H9 (cell line): ENCODE measurements at regions not wholly inside any gene's neighbourhood (a gene's known extent, or its start where the extent isn't known, plus 50 kb on each side); places are given as distances from the start of the nearest gene placed in this dataset.

ENCODE experiments used
- DNase-seq: peaks from one replicate; pipeline ENCODE4 v3.0.0-alpha.2; 2017
- H2AFZ ChIP-seq: one replicate; pipeline ENCODE4 v1.6.1; 2013; ENCODE audit warnings: mild to moderate bottlenecking, low read length, control low read depth, moderate library complexity
- H2AK5ac ChIP-seq: 2 replicates; pipeline ENCODE4 v1.6.1; 2013; ENCODE audit warnings: low read length, control low read depth, mixed read lengths; ENCODE audit not compliant: insufficient read length
- H2BK120ac ChIP-seq: one replicate; pipeline ENCODE4 v1.6.1; 2013; ENCODE audit warnings: low read depth, mild to moderate bottlenecking, low read length, control low read depth, inconsistent platforms; ENCODE audit not compliant: poor library complexity, severe bottlenecking
- H2BK12ac ChIP-seq: 2 replicates; pipeline ENCODE4 v1.6.1; 2013; ENCODE audit warnings: low read length, control low read depth, mixed read lengths, low read depth; ENCODE audit not compliant: insufficient read length
- H2BK15ac ChIP-seq: 2 replicates; pipeline ENCODE4 v1.6.1; 2013; ENCODE audit warnings: low read depth, low read length, control low read depth
- H2BK20ac ChIP-seq: one replicate; pipeline ENCODE4 v1.6.1; 2013; ENCODE audit warnings: low read depth, mild to moderate bottlenecking, low read length, control low read depth, inconsistent platforms; ENCODE audit not compliant: poor library complexity, severe bottlenecking
- H2BK5ac ChIP-seq: 2 replicates; pipeline ENCODE4 v1.6.1; 2013; ENCODE audit warnings: low read length, control low read depth, mixed read lengths; ENCODE audit not compliant: insufficient read length
- H3K14ac ChIP-seq: 2 replicates; pipeline ENCODE4 v1.6.1; 2013; ENCODE audit warnings: low read length, control low read depth; ENCODE audit not compliant: insufficient read depth
- H3K18ac ChIP-seq: 2 replicates; pipeline ENCODE4 v1.6.1; 2013; ENCODE audit warnings: low read depth, mild to moderate bottlenecking, mixed read lengths, low read length, control low read depth; ENCODE audit not compliant: insufficient read length
- H3K23ac ChIP-seq: 2 replicates; pipeline ENCODE4 v1.6.1; 2013; ENCODE audit warnings: low read length, control low read depth, mixed read lengths, low read depth; ENCODE audit not compliant: insufficient read length
- H3K23me2 ChIP-seq: 2 replicates; pipeline ENCODE4 v1.6.1; 2013; ENCODE audit warnings: low read depth, mild to moderate bottlenecking, mixed read lengths, low read length, control low read depth; ENCODE audit not compliant: insufficient read length, poor library complexity, severe bottlenecking
- H3K27ac ChIP-seq: 2 replicates; pipeline ENCODE4 v1.5.1; 2013; ENCODE audit warnings: low read length, control low read depth, mixed read lengths, low read depth; ENCODE audit not compliant: insufficient read length
- H3K27me3 ChIP-seq: 2 replicates; pipeline ENCODE4 v1.6.1; 2013; ENCODE audit warnings: low read length, control low read depth, inconsistent platforms; ENCODE audit not compliant: insufficient read depth
- H3K4ac ChIP-seq: 2 replicates; pipeline ENCODE4 v1.6.1; 2013; ENCODE audit warnings: low read depth, mild to moderate bottlenecking, control low read depth, inconsistent platforms, low read length, moderate library complexity
- H3K4me1 ChIP-seq: 2 replicates; pipeline ENCODE4 v1.6.1; 2013; ENCODE audit warnings: low read length, control low read depth, inconsistent platforms; ENCODE audit not compliant: insufficient read depth
- H3K4me2 ChIP-seq: 2 replicates; pipeline ENCODE4 v1.6.1; 2013; ENCODE audit warnings: low read length, control low read depth, mixed read lengths; ENCODE audit not compliant: insufficient read length, insufficient read depth
- H3K56ac ChIP-seq: 2 replicates; pipeline ENCODE4 v1.6.1; 2013; ENCODE audit warnings: low read depth, mild to moderate bottlenecking, mixed read lengths, low read length, control low read depth; ENCODE audit not compliant: insufficient read length
- H3K79me1 ChIP-seq: 2 replicates; pipeline ENCODE4 v1.6.1; 2013; ENCODE audit warnings: low read depth, mild to moderate bottlenecking, moderate library complexity, low read length, control low read depth, inconsistent platforms; ENCODE audit not compliant: insufficient read depth, poor library complexity, severe bottlenecking
- H3K79me2 ChIP-seq: 2 replicates; pipeline ENCODE4 v1.6.1; 2013; ENCODE audit warnings: low read length, control low read depth, inconsistent platforms; ENCODE audit not compliant: insufficient read depth
- H3K9ac ChIP-seq: 2 replicates; pipeline ENCODE4 v1.6.1; 2013; ENCODE audit warnings: low read length, control low read depth, mixed read lengths; ENCODE audit not compliant: insufficient read length; ENCODE audit errors: extremely low read depth
- H3K9me3 ChIP-seq: one replicate; pipeline ENCODE4 v1.6.1; 2013; ENCODE audit warnings: low read depth, low read length, inconsistent platforms; ENCODE audit not compliant: control insufficient read depth
- H3T11ph ChIP-seq: one replicate; pipeline ENCODE4 v1.6.1; 2013; ENCODE audit warnings: mild to moderate bottlenecking, low read length, control low read depth, inconsistent platforms
- H4K20me1 ChIP-seq: one replicate; pipeline ENCODE4 v1.6.1; 2013; ENCODE audit not compliant: control insufficient read depth, insufficient read length, insufficient read depth
- H4K5ac ChIP-seq: 2 replicates; pipeline ENCODE4 v1.6.1; 2013; ENCODE audit warnings: low read depth, mild to moderate bottlenecking, mixed read lengths, low read length, control low read depth; ENCODE audit not compliant: insufficient read length
- H4K8ac ChIP-seq: replicated peaks from 2 replicates; pipeline ENCODE4 v1.6.1; 2013; ENCODE audit warnings: low read length, control low read depth, mixed read lengths, low read depth; ENCODE audit not compliant: insufficient read length
- H4K91ac ChIP-seq: 2 replicates; pipeline ENCODE4 v1.6.1; 2013; ENCODE audit warnings: low read depth, mild to moderate bottlenecking, moderate library complexity, mixed read lengths, low read length, control low read depth; ENCODE audit not compliant: insufficient read length
- H3K27ac Mint-ChIP-seq, 3 experiments: 2 replicates in 2 of 3; 3 replicates in 1 of 3; pipeline ENCODE4 v1.8.0; 2020 to 2021; ENCODE audit warnings: mixed read lengths in 3 of 3, mild to moderate bottlenecking in 1 of 3, moderate library complexity in 1 of 3
- H3K27me3 Mint-ChIP-seq: 2 replicates; pipeline ENCODE4 v1.8.0; 2021; ENCODE audit warnings: low read depth, mild to moderate bottlenecking, moderate library complexity, mixed read lengths
- H3K36me3 Mint-ChIP-seq, 3 experiments: 2 replicates in 2 of 3; 3 replicates in 1 of 3; pipeline ENCODE4 v1.8.0; 2020 to 2021; ENCODE audit warnings: low read depth in 3 of 3, mixed read lengths in 3 of 3; ENCODE audit not compliant: insufficient read depth in 1 of 3
- H3K4me1 Mint-ChIP-seq, 2 experiments: 2 replicates each; pipeline ENCODE4 v1.8.0; 2020; ENCODE audit warnings: mixed read lengths in 2 of 2
- H3K4me3 Mint-ChIP-seq, 2 experiments: 2 replicates in 1 of 2; 3 replicates in 1 of 2; pipeline ENCODE4 v1.8.0; 2020 to 2021; ENCODE audit warnings: mild to moderate bottlenecking in 2 of 2, mixed read lengths in 2 of 2, moderate library complexity in 1 of 2
- H3K9me3 Mint-ChIP-seq, 2 experiments: 2 replicates in 1 of 2; 3 replicates in 1 of 2; pipeline ENCODE4 v1.8.0; 2020; ENCODE audit warnings: mild to moderate bottlenecking in 2 of 2, mixed read lengths in 2 of 2, moderate library complexity in 1 of 2
- CTCF ChIP-seq: fragments of 200-600 bp; sonication (generic); conservative IDR thresholded peaks from 3 replicates; pipeline ENCODE4 v1.8.0; 2021; ENCODE audit warnings: antibody characterized with exemption, mild to moderate bottlenecking
- WGBS: extraction: QIAGEN DNeasy Blood & Tissue Kit; methylation state at CpG from one replicate; pipeline ENCODE4 v1.1.7; 2013; ENCODE audit warnings: missing lambda C conversion rate, low lambda C conversion rate, mixed read lengths; ENCODE audit not compliant: insufficient read length; ENCODE audit errors: extremely low coverage; 5-methylcytosine and 5-hydroxymethylcytosine counted together

- H4K8ac ChIP-seq, result no peak overlapping the region
- Mint-ChIP-seq H3K36me3 (no peaks in the 10 kb centered on the region), H3K4me1 (no peaks in the 10 kb centered on the region), H3K27ac (no peak overlapping the region; a peak in 1 of 7 replicates), H3K27me3 (no peaks in the 10 kb centered on the region), H3K4me3 (no peak overlapping the region), H3K9me3 (no peaks in the 10 kb centered on the region)
- no peak overlapping the region for H2BK5ac ChIP-seq
- H2BK20ac ChIP-seq, result no peak overlapping the region
- no peak overlapping the region for H2BK12ac ChIP-seq
- no peak overlapping the region for H3K4me2 ChIP-seq
- H3K18ac ChIP-seq, result no peak overlapping the region
- no peaks in the 10 kb centered on the region for H3K27me3 ChIP-seq
- no peak overlapping the region for H4K5ac ChIP-seq
- H3K79me1 ChIP-seq, result no peaks in the 10 kb centered on the region
- H3T11ph ChIP-seq, result no peak overlapping the region
- no peaks in the 10 kb centered on the region for H3K9me3 ChIP-seq
- no peak overlapping the region for H3K23ac ChIP-seq
- H3K4me1 ChIP-seq, result no peaks in the 10 kb centered on the region
- H3K14ac ChIP-seq, result no peak overlapping the region
- H4K20me1 ChIP-seq, result no peaks in the 10 kb centered on the region
- no peak overlapping the region for H3K27ac ChIP-seq
- no peak overlapping the region for H2AK5ac ChIP-seq
- H3K4ac ChIP-seq, result no peak overlapping the region
- no peak overlapping the region for H3K9ac ChIP-seq
- no peaks in the 10 kb centered on the region for H3K79me2 ChIP-seq
- H3K56ac ChIP-seq, result no peak overlapping the region
- no CpG with 5 or more reads among the region's 4 CpGs for WGBS
- no peak overlapping the region for H2BK120ac ChIP-seq
- no peak for DNase-seq
- no peak for TF ChIP-seq CTCF
- H2BK15ac ChIP-seq, result no peak overlapping the region
- no peak overlapping the region for H2AFZ ChIP-seq
- no peaks in the 10 kb centered on the region for H3K23me2 ChIP-seq
- no peak overlapping the region for H4K91ac ChIP-seq
Observed at GRCh38 chr5:24265306-24265705, 379.5 kb downstream of the CDH10 start.
